K562 (cell line): ENCODE measurements at regions not wholly inside any gene's neighbourhood (a gene's known extent, or its start where the extent isn't known, plus 50 kb on each side); places are given as distances from the start of the nearest gene placed in this dataset.
A peak's percentile ranks its signal among the peaks of the same experiment; 100 is the strongest.

Experiments
- ATAC-seq: fragments of 200-7000 bp; cut with Tn5 transposase; 3 replicates; pipeline ENCODE4 v1.9.1; 2020; ENCODE audit warnings: moderate library complexity
- BruUV-seq: library from RNA; stranded (reverse); fragments of 400-500 nt; replicated peaks from 2 replicates; lab custom pipeline; 2021; lab: Mats Ljungman, UMichigan
- CTCF ChIA-PET: fragments of 300-600 bp; formaldehyde crosslinking; extraction: SDS; loops from one replicate; lab custom pipeline; 2021; ENCODE audit warnings: low intra/inter-chr PET ratio; lab: Yijun Ruan, JAX
- POLR2A ChIA-PET: fragments of 300-600, 350-650 bp; sonication (Branson Sonifier 250); formaldehyde crosslinking; extraction: SDS; loops from one replicate; lab custom pipeline; 2021; ENCODE audit warnings: antibody characterized with exemption, inconsistent platforms; lab: Yijun Ruan, JAX
- DNase-seq, 4 experiments: peaks; one replicate each; pipeline versions ENCODE4 v3.0.0 to v3.0.0-alpha.2; 2011 to 2018; ENCODE audit warnings: low spot score in 3 of 4, mixed read lengths in 3 of 4; ENCODE audit errors: extremely low read depth in 1 of 4
- FAIRE-seq: peaks from 2 replicates; lab custom pipeline; 2011; peaks lifted over from hg19 to GRCh38; lab: Jason Lieb, UNC
- H2AFZ ChIP-seq: 2 replicates; pipeline ENCODE4 v1.6.0; 2011; ENCODE audit warnings: low read depth, low read length, control low read depth, inconsistent platforms
- H3K27ac ChIP-seq: fragments of 200-600 bp; 3 replicates; pipeline ENCODE4 v1.8.0; 2011; ENCODE audit warnings: low read depth, mild to moderate bottlenecking, control low read depth, inconsistent platforms, low read length, moderate library complexity, mixed read lengths; ENCODE audit errors: extremely low read depth
- H3K27me3 ChIP-seq, 2 experiments: fragments of 300-600 bp in 1 of 2; 2 replicates in 1 of 2; 3 replicates in 1 of 2; pipeline versions ENCODE4 v1.6.0 to v1.8.0; 2011; ENCODE audit warnings: inconsistent platforms in 2 of 2, low read length in 2 of 2, mild to moderate bottlenecking in 1 of 2, mixed read lengths in 1 of 2, moderate library complexity in 1 of 2; ENCODE audit not compliant: control insufficient read depth in 2 of 2, insufficient read depth in 2 of 2
- H3K36me3 ChIP-seq: fragments of 300-600 bp; 3 replicates; pipeline ENCODE4 v1.8.0; 2011; ENCODE audit warnings: mild to moderate bottlenecking, low read length, inconsistent platforms; ENCODE audit not compliant: control insufficient read depth, insufficient read depth
- H3K4me1 ChIP-seq, 2 experiments: fragments of 200-600 bp in 1 of 2; replicated peaks in 1 of 2; 2 replicates in 1 of 2; 3 replicates in 1 of 2; pipeline versions ENCODE4 v1.5.1 to v1.8.0; 2011; ENCODE audit warnings: inconsistent platforms in 2 of 2, low read length in 2 of 2, mild to moderate bottlenecking in 1 of 2, mixed read lengths in 1 of 2, moderate library complexity in 1 of 2; ENCODE audit not compliant: control insufficient read depth in 2 of 2, insufficient read depth in 2 of 2
- H3K4me2 ChIP-seq: 2 replicates; pipeline ENCODE4 v1.6.1; 2011; ENCODE audit warnings: low read length, control low read depth, inconsistent platforms, mixed read lengths; ENCODE audit not compliant: insufficient read depth
- H3K4me3 ChIP-seq: fragments of 200-600 bp; sonication (generic), shearing (Covaris generic); 2 replicates; pipeline ENCODE4 v1.5.1; 2016; ENCODE audit warnings: control low read depth, inconsistent platforms
- H3K79me2 ChIP-seq: fragments of 200-600 bp; 3 replicates; pipeline ENCODE4 v1.8.0; 2011; ENCODE audit warnings: low read length, inconsistent platforms; ENCODE audit not compliant: control insufficient read depth, insufficient read depth
- H3K9ac ChIP-seq, 2 experiments: 2 replicates each; pipeline versions ENCODE4 v1.6.0 to v1.6.1; 2011; ENCODE audit warnings: low read depth in 2 of 2, low read length in 2 of 2, control low read depth in 1 of 2, inconsistent platforms in 1 of 2, mild to moderate bottlenecking in 1 of 2, mixed read lengths in 1 of 2; ENCODE audit not compliant: insufficient read depth in 1 of 2
- H3K9me1 ChIP-seq: one replicate; pipeline ENCODE4 v1.6.0; 2011; ENCODE audit warnings: inconsistent platforms, mild to moderate bottlenecking, low read length, moderate library complexity; ENCODE audit not compliant: control insufficient read depth, insufficient read depth
- H3K9me3 ChIP-seq: replicated peaks from 2 replicates; pipeline ENCODE4 v1.5.1; 2011; ENCODE audit warnings: low read depth, low read length, inconsistent platforms; ENCODE audit not compliant: control insufficient read depth, insufficient read depth
- H4K20me1 ChIP-seq: replicated peaks from 2 replicates; pipeline ENCODE4 v1.6.1; 2011; ENCODE audit warnings: low read length, inconsistent platforms, mixed read lengths; ENCODE audit not compliant: control insufficient read depth, insufficient read depth
- CAMTA2 ChIP-seq: fragments of 250-450 bp; sonication (Bioruptor Pico); conservative IDR thresholded peaks from 2 replicates; pipeline ENCODE4 v1.5.1; 2022
- FOXP1 ChIP-seq: sonication (generic); formaldehyde crosslinking; IDR thresholded peaks from 2 replicates; pipeline ENCODE4 v1.8.0; 2022; ENCODE audit warnings: mild to moderate bottlenecking, missing genetic modification reagents
- NFYB ChIP-seq: IDR thresholded peaks from 2 replicates; pipeline ENCODE4 v1.6.1; 2011; ENCODE audit warnings: mild to moderate bottlenecking, moderate library complexity; ENCODE audit not compliant: insufficient read length; ENCODE audit errors: extremely low read depth
- RAD21 ChIP-seq, 2 experiments: fragments of 250-450 bp in 1 of 2; fragments of 450-650 bp in 1 of 2; sonication (Bioruptor Pico) in 1 of 2; formaldehyde crosslinking in 1 of 2; IDR thresholded peaks in 1 of 2; conservative IDR thresholded peaks in 1 of 2; 2 replicates each; pipeline versions ENCODE4 v1.4.0 to v1.8.0; 2020 to 2022; ENCODE audit warnings: mild to moderate bottlenecking in 2 of 2, moderate library complexity in 1 of 2
- REST ChIP-seq, 2 experiments: fragments of 450-650 bp; formaldehyde crosslinking in 1 of 2; IDR thresholded peaks; 2 replicates each; pipeline versions ENCODE4 v1.4.0 to v1.6.1; 2014 to 2020; ENCODE audit warnings: mild to moderate bottlenecking in 2 of 2, borderline replicate concordance in 1 of 2, low read depth in 1 of 2
- SLC30A9 ChIP-seq: fragments of 250-450 bp; sonication (Bioruptor Pico); IDR thresholded peaks from 2 replicates; pipeline ENCODE4 v1.8.0; 2022; ENCODE audit warnings: mild to moderate bottlenecking, moderate library complexity
- TAF7 ChIP-seq: fragments of 450-650 bp; IDR thresholded peaks from 2 replicates; pipeline ENCODE4 v1.6.1; 2016; ENCODE audit warnings: missing genetic modification characterization, missing compliant biosample characterization
- ZNF274 ChIP-seq: IDR thresholded peaks from 2 replicates; pipeline ENCODE4 v1.6.1; 2011; ENCODE audit warnings: low read depth, mild to moderate bottlenecking, low read length, moderate library complexity, borderline replicate concordance
- ZNF311 ChIP-seq: fragments of 250-450 bp; sonication (Bioruptor Pico); IDR thresholded peaks from 2 replicates; pipeline ENCODE4 v1.4.0; 2020; ENCODE audit warnings: mild to moderate bottlenecking, moderate library complexity
- ZNF583 ChIP-seq: fragments of 250-450 bp; sonication (Bioruptor Pico); IDR thresholded peaks from 2 replicates; pipeline ENCODE4 v1.4.0; 2020
- ZNF707 ChIP-seq: fragments of 250-450 bp; sonication (Bioruptor Pico); conservative IDR thresholded peaks from 2 replicates; pipeline ENCODE4 v1.8.0; 2022; ENCODE audit warnings: inconsistent platforms, mild to moderate bottlenecking, moderate library complexity
- WGBS: fragments of 100-300 bp; shearing (Covaris generic); methylation state at CpG from one replicate; pipeline ENCODE4 v1.1.6; 2016; ENCODE audit warnings: low coverage, mixed read lengths; ENCODE audit not compliant: insufficient coverage; ENCODE audit errors: missing lambda C conversion rate; 5-methylcytosine and 5-hydroxymethylcytosine counted together
- in situ Hi-C: fragments of 300-500 bp; cut with MboI; formaldehyde crosslinking; loops from 4 replicates; pipeline ENCODE4 v1.15.0; 2018; ENCODE audit warnings: inconsistent platforms, mixed read lengths
- intact Hi-C: fragments of 100-400 bp; cut with micrococcal nuclease; formaldehyde crosslinking; loops from 2 replicates; pipeline ENCODE4 v1.14.2; 2022
- TF ChIP-seq, protein P1 (sequence below): IDR thresholded peaks from 2 replicates; pipeline ENCODE4 v1.6.1; 2011; ENCODE audit not compliant: insufficient read length; ENCODE audit errors: extremely low read depth
- TF ChIP-seq, protein P2 (sequence below): fragments of 250-450 bp; sonication (Bioruptor Pico); IDR thresholded peaks from 2 replicates; pipeline ENCODE4 v1.8.0; 2021; ENCODE audit warnings: moderate library complexity, mild to moderate bottlenecking, inconsistent platforms

- BruUV-seq: no TSS peak
- intact Hi-C loops (no loop called here), in situ Hi-C loops (no loop called here)
- Histone ChIP-seq H3K27me3 (no peaks in the 10 kb centered on the region), H3K9ac (no peak overlapping the region), H3K27ac (no peak overlapping the region), H3K4me3 (no peak overlapping the region), H3K4me2 (no peak overlapping the region), H3K4me1 (no peaks in the 10 kb centered on the region), H3K9me3 (no peaks in the 10 kb centered on the region; the same call in none of the 2 replicates), H3K79me2 (no peaks in the 10 kb centered on the region), H3K36me3 (no peaks in the 10 kb centered on the region), H4K20me1 (no peaks in the 10 kb centered on the region), H3K9me1 (no peaks in the 10 kb centered on the region), H2AFZ (no peak overlapping the region)
- WGBS: 11% methylated on average over 2 of the region's 2 CpGs
- ATAC-seq: no peak; the same call in 2 of the 3 replicates
- CTCF ChIA-PET: no interaction called here
- POLR2A ChIA-PET: no interaction called here
- no peak for FAIRE-seq
- peak in 1 of 4 experiments; percentile 11 for DNase-seq
- no peak for TF ChIP-seq TAF7 (tag)
- TF ChIP-seq FOXP1: no peak
- TF ChIP-seq ZNF583 (CRISPR knock-in tag): no peak
- TF ChIP-seq, protein P1, sequence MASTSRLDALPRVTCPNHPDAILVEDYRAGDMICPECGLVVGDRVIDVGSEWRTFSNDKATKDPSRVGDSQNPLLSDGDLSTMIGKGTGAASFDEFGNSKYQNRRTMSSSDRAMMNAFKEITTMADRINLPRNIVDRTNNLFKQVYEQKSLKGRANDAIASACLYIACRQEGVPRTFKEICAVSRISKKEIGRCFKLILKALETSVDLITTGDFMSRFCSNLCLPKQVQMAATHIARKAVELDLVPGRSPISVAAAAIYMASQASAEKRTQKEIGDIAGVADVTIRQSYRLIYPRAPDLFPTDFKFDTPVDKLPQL: no peak
- no peak for TF ChIP-seq CAMTA2 (CRISPR knock-in tag)
- TF ChIP-seq, protein P2, sequence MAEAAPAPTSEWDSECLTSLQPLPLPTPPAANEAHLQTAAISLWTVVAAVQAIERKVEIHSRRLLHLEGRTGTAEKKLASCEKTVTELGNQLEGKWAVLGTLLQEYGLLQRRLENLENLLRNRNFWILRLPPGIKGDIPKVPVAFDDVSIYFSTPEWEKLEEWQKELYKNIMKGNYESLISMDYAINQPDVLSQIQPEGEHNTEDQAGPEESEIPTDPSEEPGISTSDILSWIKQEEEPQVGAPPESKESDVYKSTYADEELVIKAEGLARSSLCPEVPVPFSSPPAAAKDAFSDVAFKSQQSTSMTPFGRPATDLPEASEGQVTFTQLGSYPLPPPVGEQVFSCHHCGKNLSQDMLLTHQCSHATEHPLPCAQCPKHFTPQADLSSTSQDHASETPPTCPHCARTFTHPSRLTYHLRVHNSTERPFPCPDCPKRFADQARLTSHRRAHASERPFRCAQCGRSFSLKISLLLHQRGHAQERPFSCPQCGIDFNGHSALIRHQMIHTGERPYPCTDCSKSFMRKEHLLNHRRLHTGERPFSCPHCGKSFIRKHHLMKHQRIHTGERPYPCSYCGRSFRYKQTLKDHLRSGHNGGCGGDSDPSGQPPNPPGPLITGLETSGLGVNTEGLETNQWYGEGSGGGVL (CRISPR knock-in tag): no peak
- TF ChIP-seq ZNF274: no peak
- TF ChIP-seq NFYB: no peak
- peak; percentile 13; the same call in 1 of the 2 replicates for TF ChIP-seq REST (IDR thresholded peaks at IDR 0.05; ENCODE audit: borderline replicate concordance)
- TF ChIP-seq REST (CRISPR knock-in tag; IDR thresholded peaks at IDR 0.05; ENCODE audit: low read depth): no peak
- no peak for TF ChIP-seq ZNF707 (CRISPR knock-in tag)
- TF ChIP-seq RAD21 (CRISPR knock-in tag; conservative IDR thresholded peaks at IDR 0.05 in 1 of 2, IDR thresholded peaks at IDR 0.05 in 1 of 2): peak; percentile 38 to 77
- TF ChIP-seq ZNF311 (CRISPR knock-in tag): no peak
- no peak for TF ChIP-seq SLC30A9 (CRISPR knock-in tag)
These were observed 694.1 kb downstream of the ANKRD7 start for GRCh38 chr7:118918556-118918955.
